Left colon (tissue), 2 donors: ENCODE measurements at regions not wholly inside any gene's neighbourhood (a gene's known extent, or its start where the extent isn't known, plus 50 kb on each side); places are given as distances from the start of the nearest gene placed in this dataset.

ENCODE experiments used
- ATAC-seq: fragments of 200-7000 bp; cut with Tn5 transposase; one replicate; pipeline ENCODE4 v1.9.1; 2020; ENCODE audit warnings: mild to moderate bottlenecking, moderate library complexity
- DNase-seq, 2 donors: peaks; one replicate each; pipeline ENCODE4 v3.0.0-alpha.2; 2020
- intact Hi-C, 2 donors: fragments of 100-400 bp; cut with DNase I in 1 of 2; cut with micrococcal nuclease in 1 of 2; formaldehyde crosslinking; loops; one replicate each; pipeline versions ENCODE4 v1.11.2 to v1.14.0; 2022; cut with DNase I, micrococcal nuclease
- donor health status: DM: no; HTN: no; CAD: no.
- donor health status: DM: yes; HTN: yes; CAD: no.

GRCh38 chr9:27847380-27847779, 274.1 kb upstream of the C9orf72 start:
- DNase-seq (no peak), ATAC-seq (no peak)
- intact Hi-C loops: no loop called here

GRCh38 chr9:27847818-27848217, 274.5 kb upstream of the C9orf72 start:
- intact Hi-C loops: no loop called here
- no peak for ATAC-seq
- no peak for DNase-seq

- intact Hi-C loops: no loop called here
- no peak for ATAC-seq
Measured at GRCh38 chr9:27848315-27848714, 275.0 kb upstream of the C9orf72 start.

GRCh38 chr9:27851858-27852257, 278.6 kb upstream of the C9orf72 start:
- ATAC-seq: no peak
- DNase-seq: no peak
- intact Hi-C loops: no loop called here

More at GRCh38 chr9:27848315-27848714, 275.0 kb upstream of the C9orf72 start:
- no peak for DNase-seq

GRCh38 chr9:27853529-27853928, 280.2 kb upstream of the C9orf72 start:
- DNase-seq (no peak), ATAC-seq (no peak)
- intact Hi-C loops: no loop called here

GRCh38 chr9:27856054-27856453, 282.8 kb upstream of the C9orf72 start:
- intact Hi-C loops: no loop called here
- ATAC-seq (no peak), DNase-seq (no peak)

GRCh38 chr9:27856748-27857147, 283.5 kb upstream of the C9orf72 start:
- no peak for ATAC-seq
- DNase-seq: no peak
- intact Hi-C loops: no loop called here

- intact Hi-C loops: no loop called here
Measured at GRCh38 chr9:27861887-27862286, 288.6 kb upstream of the C9orf72 start.

GRCh38 chr9:27864644-27865438, 291.6 kb upstream of the C9orf72 start:
- no peak for DNase-seq
- intact Hi-C loops: no loop called here
- no peak for ATAC-seq

More at GRCh38 chr9:27861887-27862286, 288.6 kb upstream of the C9orf72 start:
- DNase-seq (no peak), ATAC-seq (no peak)

GRCh38 chr9:27866741-27867140, 293.5 kb upstream of the C9orf72 start:
- ATAC-seq: no peak
- intact Hi-C loops: no loop called here
- no peak for DNase-seq

GRCh38 chr9:27870404-27870803, 297.1 kb upstream of the C9orf72 start:
- ATAC-seq: no peak
- intact Hi-C loops: no loop called here
- no peak for DNase-seq

GRCh38 chr9:27880156-27880555, 306.9 kb upstream of the C9orf72 start:
- intact Hi-C loops: no loop called here
- DNase-seq: no peak
- no peak for ATAC-seq

- intact Hi-C loops: no loop called here
- ATAC-seq (no peak), DNase-seq (no peak)
Measured at GRCh38 chr9:27880635-27881034, 307.4 kb upstream of the C9orf72 start.

- intact Hi-C loops: no loop called here
- peak in 1 of 2 donors; percentile 50 for DNase-seq
- ATAC-seq: peak; percentile 61
Measured at GRCh38 chr9:27888661-27889295, 315.5 kb upstream of the C9orf72 start.

GRCh38 chr9:27924502-27924901, 351.2 kb upstream of the C9orf72 start:
- intact Hi-C loops: no loop called here
- DNase-seq (no peak), ATAC-seq (no peak)

- DNase-seq (no peak), ATAC-seq (no peak)
- intact Hi-C loops: no loop called here
Measured at GRCh38 chr9:27925815-27926214, 352.5 kb upstream of the C9orf72 start.

- intact Hi-C loops: no loop called here
- no peak for ATAC-seq
- no peak for DNase-seq
Measured at GRCh38 chr9:27929841-27930240, 356.6 kb upstream of the C9orf72 start.

GRCh38 chr9:27933210-27934025, 360.1 kb upstream of the C9orf72 start:
- intact Hi-C loops: no loop called here
- DNase-seq (no peak), ATAC-seq (no peak)

GRCh38 chr9:27934471-27934870, 361.2 kb upstream of the C9orf72 start:
- ATAC-seq (no peak), DNase-seq (no peak)
- intact Hi-C loops: no loop called here

- DNase-seq: no peak
- no peak for ATAC-seq
- intact Hi-C loops: no loop called here
Measured at GRCh38 chr9:27939186-27939585, 365.9 kb upstream of the C9orf72 start.
